Liver (tissue), 8 donors: ENCODE measurements at regions not wholly inside any gene's neighbourhood (a gene's known extent, or its start where the extent isn't known, plus 50 kb on each side); places are given as distances from the start of the nearest gene placed in this dataset.

Source experiments
- DNase-seq: peaks from one replicate; pipeline ENCODE4 v3.0.0-alpha.2; 2017; ENCODE audit warnings: low spot score
- H3K27ac ChIP-seq, 2 donors: one replicate each; pipeline ENCODE4 v1.7.0; 2013; ENCODE audit warnings: inconsistent platforms in 2 of 2, low read length in 2 of 2, control low read depth in 1 of 2, low read depth in 1 of 2, mild to moderate bottlenecking in 1 of 2
- H3K27me3 ChIP-seq, 4 donors: one replicate each; pipeline versions ENCODE4 v1.6.1 to v1.7.0; 2013; ENCODE audit warnings: low read length in 3 of 4, inconsistent platforms in 1 of 4, mild to moderate bottlenecking in 1 of 4, moderate library complexity in 1 of 4; ENCODE audit not compliant: control insufficient read depth in 4 of 4, insufficient read depth in 4 of 4
- H3K36me3 ChIP-seq, 4 donors: one replicate each; pipeline versions ENCODE4 v1.6.1 to v1.7.0; 2013; ENCODE audit warnings: low read length in 3 of 4, mild to moderate bottlenecking in 3 of 4, low read depth in 1 of 4, moderate library complexity in 1 of 4; ENCODE audit not compliant: control insufficient read depth in 4 of 4, insufficient read depth in 3 of 4
- H3K4me1 ChIP-seq, 4 donors: one replicate each; pipeline versions ENCODE4 v1.6.1 to v1.7.0; 2013; ENCODE audit warnings: low read length in 3 of 4, mild to moderate bottlenecking in 3 of 4, moderate library complexity in 1 of 4; ENCODE audit not compliant: control insufficient read depth in 4 of 4, insufficient read depth in 4 of 4
- H3K4me3 ChIP-seq, 3 donors: one replicate each; pipeline versions ENCODE4 v1.6.1 to v1.7.0; 2013; ENCODE audit warnings: low read length in 3 of 3, control low read depth in 1 of 3, low read depth in 1 of 3, mild to moderate bottlenecking in 1 of 3
- H3K9ac ChIP-seq, 2 donors: one replicate each; pipeline ENCODE4 v1.7.0; 2013; ENCODE audit warnings: low read length in 2 of 2, mild to moderate bottlenecking in 2 of 2, moderate library complexity in 2 of 2, control low read depth in 1 of 2, low read depth in 1 of 2
- H3K9me3 ChIP-seq, 4 donors: one replicate each; pipeline versions ENCODE4 v1.6.1 to v1.7.0; 2013; ENCODE audit warnings: low read length in 3 of 4; ENCODE audit not compliant: control insufficient read depth in 4 of 4
- ATF3 ChIP-seq: IDR thresholded peaks from 2 replicates; pipeline ENCODE4 v1.6.1; 2016; ENCODE audit warnings: antibody characterized with exemption
- CTCF ChIP-seq: fragments of 150-350 bp; IDR thresholded peaks from 2 replicates; pipeline ENCODE4 v1.5.1; 2017; ENCODE audit warnings: improper control_type of control experiment, low read depth, low read length; ENCODE audit not compliant: missing input control
- EGR1 ChIP-seq, 2 donors: IDR thresholded peaks; 2 replicates each; pipeline ENCODE4 v1.6.1; 2016 to 2018; ENCODE audit warnings: antibody characterized with exemption in 2 of 2, low read depth in 2 of 2
- FOXA2 ChIP-seq: IDR thresholded peaks from 2 replicates; pipeline ENCODE4 v1.6.1; 2016; ENCODE audit warnings: antibody characterized with exemption
- GABPA ChIP-seq, 2 donors: IDR thresholded peaks in 1 of 2; conservative IDR thresholded peaks in 1 of 2; 2 replicates each; pipeline ENCODE4 v1.6.1; 2016; ENCODE audit warnings: antibody characterized with exemption in 2 of 2, mild to moderate bottlenecking in 1 of 2, moderate library complexity in 1 of 2
- HNF4A ChIP-seq, 2 donors: conservative IDR thresholded peaks; 2 replicates each; pipeline ENCODE4 v1.6.1; 2016; ENCODE audit warnings: antibody characterized with exemption in 2 of 2, mild to moderate bottlenecking in 2 of 2
- HNF4G ChIP-seq: IDR thresholded peaks from 2 replicates; pipeline ENCODE4 v1.6.1; 2016; ENCODE audit warnings: antibody characterized with exemption
- RAD21 ChIP-seq, 2 donors: IDR thresholded peaks; 2 replicates each; pipeline ENCODE4 v1.6.1; 2016; ENCODE audit warnings: antibody characterized with exemption in 2 of 2, mild to moderate bottlenecking in 2 of 2
- REST ChIP-seq: IDR thresholded peaks from 2 replicates; pipeline ENCODE4 v1.6.1; 2016; ENCODE audit warnings: antibody characterized with exemption, mild to moderate bottlenecking
- RXRA ChIP-seq, 2 donors: IDR thresholded peaks; 2 replicates each; pipeline ENCODE4 v1.6.1; 2017 to 2018; ENCODE audit warnings: antibody characterized with exemption in 2 of 2, mild to moderate bottlenecking in 1 of 2
- TAF1 ChIP-seq: conservative IDR thresholded peaks from 2 replicates; pipeline ENCODE4 v1.6.1; 2016; ENCODE audit warnings: antibody characterized with exemption, mild to moderate bottlenecking
- YY1 ChIP-seq: IDR thresholded peaks from 2 replicates; pipeline ENCODE4 v1.6.1; 2016; ENCODE audit warnings: antibody characterized with exemption, mild to moderate bottlenecking
- ZBTB33 ChIP-seq: IDR thresholded peaks from 2 replicates; pipeline ENCODE4 v1.6.1; 2016; ENCODE audit warnings: antibody characterized with exemption
- WGBS: extraction: QIAGEN DNeasy Blood & Tissue Kit; methylation state at CpG from one replicate; pipeline ENCODE4 v1.1.7; 2013; 5-methylcytosine and 5-hydroxymethylcytosine counted together
- TF ChIP-seq, protein P1 (sequence below): IDR thresholded peaks from 2 replicates; pipeline ENCODE4 v1.6.1; 2016; ENCODE audit warnings: antibody characterized with exemption
- donor health status: healthy.
- donor health status: healthy.
- donor health status: healthy.
- donor health status: healthy.
- donor health status: healthy.

DNA sequence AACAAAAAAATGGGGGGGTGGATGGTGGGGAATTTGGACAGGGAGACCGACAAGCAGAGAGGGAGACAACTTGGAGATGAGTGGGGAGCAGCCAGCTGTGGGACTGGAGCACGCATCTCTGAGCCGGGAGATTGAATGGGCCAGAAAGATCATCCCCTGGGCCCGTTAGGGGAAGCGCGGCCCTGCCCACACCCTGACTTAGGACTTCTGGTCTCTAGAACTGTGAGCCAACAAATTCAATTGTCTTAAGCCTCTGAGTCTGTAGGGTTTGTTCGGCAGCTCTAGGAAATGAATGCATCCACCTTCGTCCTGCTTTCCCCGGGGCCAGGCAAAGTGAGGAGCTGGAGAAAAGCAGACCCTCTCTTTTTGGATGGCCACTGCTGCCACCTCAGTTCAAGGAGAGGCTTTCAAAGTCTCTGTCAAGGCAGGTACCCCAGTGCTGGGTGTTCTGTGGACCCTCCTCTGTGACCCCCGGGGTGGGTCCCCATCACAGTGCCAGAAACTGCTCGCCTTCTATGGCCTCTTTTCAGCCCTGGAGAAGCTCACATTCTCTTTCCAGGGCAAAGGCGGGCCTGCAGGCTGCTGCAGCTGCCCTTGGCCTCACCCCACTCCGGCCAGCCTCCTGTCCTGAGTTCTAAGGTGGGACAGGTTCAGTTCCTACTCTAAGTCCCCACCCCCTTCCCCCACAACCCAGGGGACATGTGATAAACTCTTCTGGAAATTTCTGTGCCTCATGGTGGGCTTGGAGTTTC, 423.2 kb downstream of the RPS24 start (continued):
- TF ChIP-seq REST = no peak
- no peak for TF ChIP-seq ATF3
- no peak for TF ChIP-seq HNF4A (conservative IDR thresholded peaks at IDR 0.05)
- no peak for TF ChIP-seq HNF4G
- no peak for TF ChIP-seq RAD21 (IDR thresholded peaks at IDR 0.05)

- H3K27me3 ChIP-seq = no peaks in the 10 kb centered on the region
- peaks cover 2 to 20% (median 4%) of the 10 kb centered on the region in 4 donors for H3K4me1 ChIP-seq
- WGBS = 82% methylated on average over 8 of the region's 8 CpGs
- no peak overlapping the region for H3K27ac ChIP-seq
- no peak overlapping the region for H3K4me3 ChIP-seq
- DNase-seq = no peak
- TF ChIP-seq GABPA (IDR thresholded peaks at IDR 0.05 in 1 of 2, conservative IDR thresholded peaks at IDR 0.05 in 1 of 2) (no peak), YY1 (no peak), EGR1 (IDR thresholded peaks at IDR 0.05; ENCODE audit: low read depth in 2 of 2) (no peak), FOXA2 (no peak), HNF4G (no peak), RXRA (IDR thresholded peaks at IDR 0.05) (no peak), ZBTB33 (no peak), HNF4A (conservative IDR thresholded peaks at IDR 0.05) (no peak), ATF3 (no peak), CTCF (no peak), TAF1 (no peak)
- TF ChIP-seq, protein P1, sequence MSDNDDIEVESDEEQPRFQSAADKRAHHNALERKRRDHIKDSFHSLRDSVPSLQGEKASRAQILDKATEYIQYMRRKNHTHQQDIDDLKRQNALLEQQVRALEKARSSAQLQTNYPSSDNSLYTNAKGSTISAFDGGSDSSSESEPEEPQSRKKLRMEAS = no peak
- no peak overlapping the region for H3K9ac ChIP-seq
- H3K36me3 ChIP-seq = no peaks in the 10 kb centered on the region
- H3K9me3 ChIP-seq = no peaks in the 10 kb centered on the region
Measured at GRCh38 chr10:78457804-78458482, 424.3 kb downstream of the RPS24 start.
